GM19397 (cell line): ENCODE measurements at regions not wholly inside any gene's neighbourhood (a gene's known extent, or its start where the extent isn't known, plus 50 kb on each side); places are given as distances from the start of the nearest gene placed in this dataset.

Source experiments
- ATAC-seq: cut with Tn5 transposase; IDR thresholded peaks from one replicate; pipeline ENCODE4 v1.9.1; 2021; ENCODE audit warnings: mild to moderate bottlenecking, moderate library complexity; ENCODE audit not compliant: unreplicated experiment

GRCh38 chr9:8262625-8263622, 463.3 kb upstream of the DMAC1 start:
- no peak for ATAC-seq

- no peak for ATAC-seq
Measured at GRCh38 chr9:8261737-8262136, 462.2 kb upstream of the DMAC1 start.

DNA sequence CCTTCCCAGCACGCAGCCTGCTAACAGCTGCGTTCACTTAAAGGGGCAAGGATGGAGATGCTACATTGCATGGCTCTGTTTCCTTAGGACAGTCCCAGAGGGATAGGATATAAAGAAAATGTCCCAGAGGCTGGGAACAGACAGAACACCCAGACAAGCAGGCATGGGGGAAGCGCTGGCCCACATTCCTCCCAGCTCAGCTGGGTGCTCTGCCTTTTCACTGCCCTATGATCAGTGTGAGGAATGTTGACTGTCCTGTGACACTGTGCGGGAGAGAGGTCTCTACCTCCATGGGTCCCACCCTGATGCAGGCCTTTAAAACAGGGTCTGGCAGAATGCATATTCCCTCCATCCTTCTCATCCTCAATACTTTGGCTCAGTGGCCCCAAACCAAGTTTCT, 459.4 kb upstream of the DMAC1 start:
- ATAC-seq: no peak

- ATAC-seq: no peak
Measured at GRCh38 chr9:8256880-8257279, 457.3 kb upstream of the DMAC1 start.

GRCh38 chr9:8255850-8256249, 456.3 kb upstream of the DMAC1 start:
- no peak for ATAC-seq

GRCh38 chr9:8254541-8254940, 455.0 kb upstream of the DMAC1 start:
- no peak for ATAC-seq

- ATAC-seq: no peak
Measured at GRCh38 chr9:8252445-8252844, 452.9 kb upstream of the DMAC1 start.

DNA sequence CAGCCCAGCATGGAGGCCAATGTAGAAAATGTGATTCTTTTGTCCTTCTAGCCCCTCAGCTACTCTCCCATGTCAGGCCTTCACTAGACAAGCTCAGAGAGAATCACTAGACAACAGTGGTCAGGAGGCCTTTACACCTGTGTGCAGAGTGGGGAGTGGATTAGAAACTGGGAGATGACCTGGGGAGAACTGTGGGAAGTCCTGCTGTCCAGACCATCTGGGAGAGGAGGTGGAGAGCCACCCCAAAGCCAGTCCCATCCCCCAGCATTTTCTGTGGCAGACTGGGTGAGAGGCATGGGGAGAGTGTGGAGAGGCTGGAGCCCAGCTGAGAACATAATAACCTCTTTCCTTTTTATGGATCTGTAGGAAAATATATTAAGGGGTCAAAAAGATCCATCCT, 452.0 kb upstream of the DMAC1 start:
- ATAC-seq: no peak

GRCh38 chr9:8244505-8245092, 445.0 kb upstream of the DMAC1 start:
- ATAC-seq: no peak

DNA sequence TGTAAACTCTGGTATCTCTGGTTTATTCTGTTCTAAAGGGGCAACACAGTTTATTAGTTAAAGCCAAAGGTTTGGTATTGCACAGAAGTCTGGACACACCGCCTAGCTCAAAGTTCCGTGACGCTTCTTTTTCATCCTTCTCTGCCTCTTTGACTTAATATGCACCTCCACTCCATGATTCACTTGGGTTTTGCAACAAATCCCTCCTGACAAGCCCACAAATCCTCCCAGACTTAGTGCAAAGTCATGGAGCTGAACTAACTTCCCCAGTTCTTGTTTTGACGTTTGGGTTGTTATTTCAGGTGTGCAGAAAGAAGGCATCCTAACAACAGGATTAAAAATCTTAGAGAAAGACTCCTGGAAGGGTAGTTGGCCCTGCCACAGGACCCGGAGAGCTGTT, 441.6 kb upstream of the DMAC1 start:
- no peak for ATAC-seq

- ATAC-seq: no peak
Measured at GRCh38 chr9:8237096-8237495, 437.5 kb upstream of the DMAC1 start.

- ATAC-seq: no peak
Measured at GRCh38 chr9:8235489-8235888, 435.9 kb upstream of the DMAC1 start.

- ATAC-seq: no peak
Measured at GRCh38 chr9:8234316-8234715, 434.7 kb upstream of the DMAC1 start.

DNA sequence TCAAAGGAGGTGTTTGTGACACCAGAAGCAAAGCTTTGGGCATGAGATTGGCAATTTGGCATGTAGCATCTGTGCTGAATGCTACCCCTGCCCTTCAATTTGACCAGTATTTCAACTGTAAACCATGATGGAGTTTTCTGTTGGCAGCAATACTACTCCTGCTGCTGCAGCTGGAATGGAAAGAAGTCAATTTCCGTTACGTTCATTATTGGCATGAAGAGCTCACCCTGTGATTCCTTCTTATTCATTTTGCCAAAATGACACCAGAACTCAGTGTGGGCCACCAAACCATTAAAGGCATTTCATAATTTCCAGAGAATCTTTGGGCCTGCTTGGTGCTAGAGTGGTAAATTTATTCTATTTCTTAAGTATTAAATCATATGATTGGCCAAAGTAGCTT, 433.1 kb upstream of the DMAC1 start:
- no peak for ATAC-seq

GRCh38 chr9:8229226-8229625, 429.6 kb upstream of the DMAC1 start:
- no peak for ATAC-seq

GRCh38 chr9:8224381-8224801, 424.8 kb upstream of the DMAC1 start:
- no peak for ATAC-seq

- ATAC-seq: no peak
Measured at GRCh38 chr9:8223861-8224260, 424.3 kb upstream of the DMAC1 start.

GRCh38 chr9:8221462-8221861, 421.9 kb upstream of the DMAC1 start:
- no peak for ATAC-seq

DNA sequence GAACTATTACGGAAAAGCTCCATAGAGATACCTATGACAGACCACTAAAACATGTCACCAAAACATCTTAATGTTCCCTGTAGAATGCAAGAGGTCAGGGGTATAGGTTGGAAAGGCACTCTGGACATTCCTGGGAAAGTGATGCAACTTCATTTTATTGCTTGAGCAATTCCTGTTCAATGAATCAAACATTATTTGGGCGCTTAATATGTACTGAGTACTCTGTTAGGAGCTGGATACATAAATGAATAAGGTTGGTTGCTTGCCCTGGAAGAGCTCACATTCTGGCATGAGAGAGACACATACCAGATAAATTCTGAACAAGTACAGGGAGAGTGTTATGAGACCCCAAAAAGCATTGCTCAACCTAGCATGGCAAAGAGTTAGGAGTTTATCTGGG, 408.9 kb upstream of the DMAC1 start:
- ATAC-seq: no peak

DNA sequence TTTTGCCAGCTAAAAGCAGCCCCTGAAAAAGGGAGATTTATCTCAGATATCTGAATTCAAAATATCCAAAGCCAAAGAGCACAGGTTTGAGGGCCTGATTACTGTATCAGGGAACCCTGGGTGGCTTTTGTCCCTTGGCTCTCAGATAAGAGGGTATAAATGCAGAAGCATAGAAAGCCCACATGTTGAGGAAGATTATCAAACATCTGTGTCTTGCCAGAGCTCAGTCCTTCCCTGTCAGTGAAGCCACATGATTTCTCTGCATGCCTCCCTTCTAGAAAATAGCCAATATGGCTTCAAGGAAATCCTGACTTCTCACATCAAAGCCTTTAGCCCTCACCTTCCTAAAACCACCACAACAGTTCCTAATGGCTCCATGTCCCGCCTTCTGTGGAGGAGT, 408.0 kb upstream of the DMAC1 start:
- no peak for ATAC-seq

- no peak for ATAC-seq
Measured at GRCh38 chr9:8206720-8207119, 407.1 kb upstream of the DMAC1 start.

DNA sequence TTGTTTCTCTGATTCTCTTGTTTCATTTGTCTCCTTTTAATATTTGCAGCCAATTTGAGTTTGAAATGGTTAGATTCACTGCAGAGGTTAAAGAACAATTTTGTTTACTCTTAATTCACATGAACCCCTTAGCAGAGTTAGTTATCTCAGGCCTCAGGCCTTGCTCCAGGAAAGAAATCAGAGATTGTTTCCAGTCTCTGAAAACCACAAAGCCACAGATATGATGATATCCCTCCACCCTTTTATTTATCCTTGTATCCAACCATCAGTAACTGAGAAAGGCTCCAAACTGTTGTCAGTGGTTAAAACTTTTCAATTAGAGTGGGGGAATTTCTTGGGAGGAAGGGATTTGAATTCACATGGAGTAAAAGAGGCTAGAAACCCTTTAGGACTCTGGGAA, 406.0 kb upstream of the DMAC1 start:
- ATAC-seq: no peak
